CD4-positive, alpha-beta T cell (primary cell): ENCODE measurements at regions not wholly inside any gene's neighbourhood (a gene's known extent, or its start where the extent isn't known, plus 50 kb on each side); places are given as distances from the start of the nearest gene placed in this dataset.

Source experiments
- ATAC-seq: fragments of 200-7000 bp; cut with Tn5 transposase; one replicate; pipeline ENCODE4 v1.10.0; 2022; ENCODE audit warnings: mild to moderate bottlenecking; ENCODE audit not compliant: poor library complexity
- CTCF ChIA-PET: fragments of 350-600 bp; sonication (Branson Sonifier 250); formaldehyde crosslinking; loops from one replicate; lab custom pipeline; 2021; ENCODE audit warnings: antibody characterized with exemption, inconsistent platforms; lab: Charles Lee
- POLR2A ChIA-PET: fragments of 350-600 bp; sonication (Branson Sonifier 250); formaldehyde crosslinking; loops from one replicate; lab custom pipeline; 2021; ENCODE audit warnings: antibody characterized with exemption, inconsistent platforms; lab: Charles Lee
- DNase-seq, 14 experiments: peaks; one replicate each; pipeline ENCODE4 v3.0.0-alpha.2; 2013 to 2020; ENCODE audit warnings: mixed read lengths in 2 of 14
- H3K27ac ChIP-seq, 2 donors: one replicate each; pipeline versions ENCODE4 v1.5.1 to v1.7.0; 2013; ENCODE audit warnings: low read length in 2 of 2, low read depth in 1 of 2, mild to moderate bottlenecking in 1 of 2
- H3K27me3 ChIP-seq, 2 experiments: 1 replicate in 1 of 2; 2 replicates in 1 of 2; pipeline versions ENCODE4 v1.6.1 to v1.7.0; 2013; ENCODE audit warnings: low read length in 2 of 2, control low read depth in 1 of 2, mild to moderate bottlenecking in 1 of 2, moderate library complexity in 1 of 2; ENCODE audit not compliant: insufficient read depth in 2 of 2, control insufficient read depth in 1 of 2
- H3K36me3 ChIP-seq: one replicate; pipeline ENCODE4 v1.6.1; 2013; ENCODE audit warnings: low read length, control low read depth; ENCODE audit not compliant: insufficient read depth
- H3K4me1 ChIP-seq: one replicate; pipeline ENCODE4 v1.6.1; 2013; ENCODE audit warnings: low read length, control low read depth; ENCODE audit not compliant: insufficient read depth
- H3K4me3 ChIP-seq: one replicate; pipeline ENCODE4 v1.5.1; 2013; ENCODE audit warnings: mild to moderate bottlenecking, low read length, moderate library complexity
- H3K9me3 ChIP-seq, 2 experiments: 1 replicate in 1 of 2; 2 replicates in 1 of 2; pipeline versions ENCODE4 v1.6.1 to v1.7.0; 2013; ENCODE audit warnings: low read length in 2 of 2, mild to moderate bottlenecking in 2 of 2, control low read depth in 1 of 2, moderate library complexity in 1 of 2; ENCODE audit not compliant: control insufficient read depth in 1 of 2, insufficient read depth in 1 of 2
- H3K27ac Mint-ChIP-seq: one replicate; pipeline ENCODE4 v1.8.0; 2020; ENCODE audit warnings: mixed read lengths
- H3K27me3 Mint-ChIP-seq: one replicate; pipeline ENCODE4 v1.8.0; 2021; ENCODE audit warnings: mixed read lengths
- H3K36me3 Mint-ChIP-seq: one replicate; pipeline ENCODE4 v1.8.0; 2021; ENCODE audit warnings: low read depth, mixed read lengths
- H3K4me1 Mint-ChIP-seq: one replicate; pipeline ENCODE4 v1.8.0; 2021; ENCODE audit warnings: low read depth, mixed read lengths
- H3K4me3 Mint-ChIP-seq: one replicate; pipeline ENCODE4 v1.8.0; 2020; ENCODE audit warnings: mild to moderate bottlenecking, mixed read lengths
- H3K9me3 Mint-ChIP-seq: one replicate; pipeline ENCODE4 v1.8.0; 2020; ENCODE audit warnings: mixed read lengths
- CTCF ChIP-seq: fragments of 200-600 bp; IDR thresholded peaks from one replicate; pipeline ENCODE4 v1.8.0; 2022; ENCODE audit warnings: antibody characterized with exemption, mild to moderate bottlenecking
- intact Hi-C, 2 experiments: fragments of 100-400 bp; cut with DNase I in 1 of 2; cut with micrococcal nuclease in 1 of 2; formaldehyde crosslinking; loops; one replicate each; pipeline versions ENCODE4 v1.15.1 to v1.9.0; 2023 to 2025; cut with DNase I, micrococcal nuclease

GRCh38 chr4:156536661-156537060 is 434.9 kb downstream of the PDGFC start:
- intact Hi-C loops = no loop called here
- Histone ChIP-seq H3K27me3 (no peaks in the 10 kb centered on the region), H3K36me3 (no peaks in the 10 kb centered on the region), H3K9me3 (no peaks in the 10 kb centered on the region), H3K27ac (no peak overlapping the region), H3K4me1 (no peaks in the 10 kb centered on the region), H3K4me3 (no peak overlapping the region)
- TF ChIP-seq CTCF = no peak
- Mint-ChIP-seq H3K4me3 (no peak overlapping the region), H3K9me3 (peaks cover 16% of the 10 kb centered on the region), H3K4me1 (no peaks in the 10 kb centered on the region), H3K27me3 (no peaks in the 10 kb centered on the region), H3K36me3 (no peaks in the 10 kb centered on the region), H3K27ac (no peak overlapping the region)
- POLR2A ChIA-PET = no interaction called here
- no peak for DNase-seq
- CTCF ChIA-PET = no interaction called here
- no peak for ATAC-seq

GRCh38 chr4:156534205-156534604 is 437.4 kb downstream of the PDGFC start:
- TF ChIP-seq CTCF = no peak
- POLR2A ChIA-PET = no interaction called here
- no peak overlapping the region for H3K27ac Mint-ChIP-seq
- no peak overlapping the region for H3K27ac ChIP-seq
- H3K9me3 ChIP-seq = no peaks in the 10 kb centered on the region
- H3K4me3 Mint-ChIP-seq = no peak overlapping the region
- peaks cover 13% of the 10 kb centered on the region for H3K9me3 Mint-ChIP-seq
- CTCF ChIA-PET = no interaction called here
- H3K4me3 ChIP-seq = no peak overlapping the region
- no peak for ATAC-seq
- H3K27me3 Mint-ChIP-seq = no peaks in the 10 kb centered on the region
- no peaks in the 10 kb centered on the region for H3K36me3 ChIP-seq
- no peak for DNase-seq
- no peaks in the 10 kb centered on the region for H3K4me1 Mint-ChIP-seq
- H3K27me3 ChIP-seq = no peaks in the 10 kb centered on the region
- no peaks in the 10 kb centered on the region for H3K4me1 ChIP-seq
- no peaks in the 10 kb centered on the region for H3K36me3 Mint-ChIP-seq
- intact Hi-C loops = no loop called here

GRCh38 chr4:156528216-156528615 is 443.4 kb downstream of the PDGFC start:
- H3K27me3 Mint-ChIP-seq = no peaks in the 10 kb centered on the region
- Histone ChIP-seq H3K4me3 (no peak overlapping the region), H3K36me3 (no peaks in the 10 kb centered on the region), H3K27me3 (no peaks in the 10 kb centered on the region), H3K4me1 (no peaks in the 10 kb centered on the region), H3K9me3 (no peaks in the 10 kb centered on the region), H3K27ac (no peak overlapping the region)
- no peak for ATAC-seq
- no peak for TF ChIP-seq CTCF
- no peaks in the 10 kb centered on the region for H3K4me1 Mint-ChIP-seq
- no peak overlapping the region for H3K4me3 Mint-ChIP-seq
- no peak overlapping the region for H3K27ac Mint-ChIP-seq
- peaks cover 10% of the 10 kb centered on the region for H3K9me3 Mint-ChIP-seq
- intact Hi-C loops = no loop called here
- DNase-seq = no peak
- H3K36me3 Mint-ChIP-seq = no peaks in the 10 kb centered on the region
- CTCF ChIA-PET = no interaction called here
- POLR2A ChIA-PET = no interaction called here
